ENCODE measurements at regions not wholly inside any gene's neighbourhood (a gene's known extent, or its start where the extent isn't known, plus 50 kb on each side); places are given as distances from the start of the nearest gene placed in this dataset.
"Not testable (repeated sequence)": the region's sequence is repeated elsewhere in the genome, so short reads cannot be mapped to it uniquely, and the experiment has no call there.

GRCh38 chr6:165001502-165002157 is 307.8 kb downstream of the C6orf118 start:
- DNase-seq = no peak

- no peak for DNase-seq
Measured at GRCh38 chr6:164998297-164998696, 311.1 kb downstream of the C6orf118 start.

GRCh38 chr6:164996838-164997237 is 312.6 kb downstream of the C6orf118 start:
- DNase-seq = no peak

GRCh38 chr6:164991573-164991972 is 317.8 kb downstream of the C6orf118 start:
- no peak for DNase-seq

GRCh38 chr6:164990901-164991300 is 318.5 kb downstream of the C6orf118 start:
- no peak for DNase-seq

GRCh38 chr6:164982389-164982788 is 327.0 kb downstream of the C6orf118 start:
- no peak for DNase-seq

GRCh38 chr6:164967102-164967501 is 342.3 kb downstream of the C6orf118 start:
- DNase-seq = no peak

- DNase-seq = no peak
Measured at GRCh38 chr6:164962805-164963204, 346.6 kb downstream of the C6orf118 start.

GRCh38 chr6:164947164-164947563 is 362.2 kb downstream of the C6orf118 start:
- no peak for DNase-seq

GRCh38 chr6:164942271-164942670 is 367.1 kb downstream of the C6orf118 start:
- no peak for DNase-seq

GRCh38 chr6:164933238-164933794 is 376.1 kb downstream of the C6orf118 start:
- not testable (repeated sequence) for DNase-seq

GRCh38 chr6:164929408-164929977 is 379.9 kb downstream of the C6orf118 start:
- DNase-seq = no peak

- no peak for DNase-seq
Measured at GRCh38 chr6:164928728-164929407, 380.5 kb downstream of the C6orf118 start.

- no peak for DNase-seq
Measured at GRCh38 chr6:164928057-164928727, 381.2 kb downstream of the C6orf118 start.

- peak; percentile 10 for DNase-seq
Measured at GRCh38 chr6:164927288-164928056, 381.9 kb downstream of the C6orf118 start.

- no peak for DNase-seq
Measured at GRCh38 chr6:164926686-164927085, 382.7 kb downstream of the C6orf118 start.

- DNase-seq = no peak
Measured at GRCh38 chr6:164925681-164926530, 383.5 kb downstream of the C6orf118 start.

- no peak for DNase-seq
Measured at GRCh38 chr6:164924674-164925073, 384.7 kb downstream of the C6orf118 start.

GRCh38 chr6:164917211-164917610 is 392.2 kb downstream of the C6orf118 start:
- DNase-seq = no peak

- no peak for DNase-seq
Measured at GRCh38 chr6:164916087-164916486, 393.3 kb downstream of the C6orf118 start.

- no peak for DNase-seq
Measured at GRCh38 chr6:164911873-164912580, 397.4 kb downstream of the C6orf118 start.
